ENCODE measurements at regions not wholly inside any gene's neighbourhood (a gene's known extent, or its start where the extent isn't known, plus 50 kb on each side); places are given as distances from the start of the nearest gene placed in this dataset.

GRCh38 chr1:212495766-212496494 is 63.2 kb downstream of the NENF start:
- no peak overlapping the region for H3K27ac ChIP-seq (ENCODE audit: low read depth, low read length)
- peaks cover 10% of the 10 kb centered on the region; the same call in 1 of the 2 replicates for H3K27me3 ChIP-seq (ENCODE audit: insufficient read depth, low read length)
- H3K4me1 ChIP-seq (ENCODE audit: control insufficient read depth, insufficient read depth, low read length, unreplicated experiment): peaks cover 5% of the 10 kb centered on the region

GRCh38 chr1:212496682-212497081 is 64.0 kb downstream of the NENF start:
- no peak overlapping the region for H2AFZ ChIP-seq (ENCODE audit: low read length, unreplicated experiment)
- peaks cover 5% of the 10 kb centered on the region for H3K4me1 ChIP-seq (ENCODE audit: control insufficient read depth, insufficient read depth, low read length, unreplicated experiment)
- H3K79me2 ChIP-seq (ENCODE audit: control insufficient read depth, insufficient read depth, low read length, unreplicated experiment): no peaks in the 10 kb centered on the region
- H3K4me3 ChIP-seq (ENCODE audit: low read depth, low read length): no peak overlapping the region
- H3K27ac ChIP-seq (ENCODE audit: low read depth, low read length): no peak overlapping the region
- peaks cover 10% of the 10 kb centered on the region; the same call in 1 of the 2 replicates for H3K27me3 ChIP-seq (ENCODE audit: insufficient read depth, low read length)
- H3K36me3 ChIP-seq (ENCODE audit: insufficient read depth, low read length): no peaks in the 10 kb centered on the region

More at GRCh38 chr1:212495766-212496494, 63.2 kb downstream of the NENF start:
- Histone ChIP-seq H3K79me2 (ENCODE audit: control insufficient read depth, insufficient read depth, low read length, unreplicated experiment) (no peaks in the 10 kb centered on the region), H2AFZ (ENCODE audit: low read length, unreplicated experiment) (no peak overlapping the region), H3K4me3 (ENCODE audit: low read depth, low read length) (no peak overlapping the region), H3K36me3 (ENCODE audit: insufficient read depth, low read length) (no peaks in the 10 kb centered on the region)

GRCh38 chr1:212497553-212497952 is 64.8 kb downstream of the NENF start:
- Histone ChIP-seq H2AFZ (ENCODE audit: low read length, unreplicated experiment) (no peak overlapping the region), H3K27me3 (ENCODE audit: insufficient read depth, low read length) (peaks cover 10% of the 10 kb centered on the region; the same call in 1 of the 2 replicates), H3K36me3 (ENCODE audit: insufficient read depth, low read length) (no peaks in the 10 kb centered on the region)

GRCh38 chr1:212498283-212499040 is 65.7 kb downstream of the NENF start:
- no peak overlapping the region; the same call in 1 of the 2 replicates for H3K27ac ChIP-seq (ENCODE audit: low read depth, low read length)
- no peaks in the 10 kb centered on the region for H3K36me3 ChIP-seq (ENCODE audit: insufficient read depth, low read length)
- H3K4me1 ChIP-seq (ENCODE audit: control insufficient read depth, insufficient read depth, low read length, unreplicated experiment): peaks cover 5% of the 10 kb centered on the region
- peaks cover 10% of the 10 kb centered on the region; the same call in 1 of the 2 replicates for H3K27me3 ChIP-seq (ENCODE audit: insufficient read depth, low read length)
- H3K4me3 ChIP-seq (ENCODE audit: low read depth, low read length): no peak overlapping the region
- H2AFZ ChIP-seq (ENCODE audit: low read length, unreplicated experiment): no peak overlapping the region
- no peaks in the 10 kb centered on the region for H3K79me2 ChIP-seq (ENCODE audit: control insufficient read depth, insufficient read depth, low read length, unreplicated experiment)

More at GRCh38 chr1:212497553-212497952, 64.8 kb downstream of the NENF start:
- H3K27ac ChIP-seq (ENCODE audit: low read depth, low read length): no peak overlapping the region
- no peaks in the 10 kb centered on the region for H3K79me2 ChIP-seq (ENCODE audit: control insufficient read depth, insufficient read depth, low read length, unreplicated experiment)
- H3K4me3 ChIP-seq (ENCODE audit: low read depth, low read length): no peak overlapping the region
- H3K4me1 ChIP-seq (ENCODE audit: control insufficient read depth, insufficient read depth, low read length, unreplicated experiment): peaks cover 5% of the 10 kb centered on the region

- Histone ChIP-seq H3K27me3 (ENCODE audit: insufficient read depth, low read length) (peaks cover 10% of the 10 kb centered on the region; the same call in 1 of the 2 replicates), H3K4me1 (ENCODE audit: control insufficient read depth, insufficient read depth, low read length, unreplicated experiment) (peaks cover 5% of the 10 kb centered on the region)
Observed at GRCh38 chr1:212500351-212500750, 67.6 kb downstream of the NENF start.

GRCh38 chr1:212500983-212501382 is 68.3 kb downstream of the NENF start:
- Histone ChIP-seq H3K79me2 (ENCODE audit: control insufficient read depth, insufficient read depth, low read length, unreplicated experiment) (no peaks in the 10 kb centered on the region), H3K36me3 (ENCODE audit: insufficient read depth, low read length) (no peaks in the 10 kb centered on the region), H3K27ac (ENCODE audit: low read depth, low read length) (no peak overlapping the region), H2AFZ (ENCODE audit: low read length, unreplicated experiment) (no peak overlapping the region), H3K27me3 (ENCODE audit: insufficient read depth, low read length) (peaks cover 10% of the 10 kb centered on the region; the same call in 1 of the 2 replicates), H3K4me3 (ENCODE audit: low read depth, low read length) (no peak overlapping the region), H3K4me1 (ENCODE audit: control insufficient read depth, insufficient read depth, low read length, unreplicated experiment) (peaks cover 5% of the 10 kb centered on the region)

More at GRCh38 chr1:212500351-212500750, 67.6 kb downstream of the NENF start:
- Histone ChIP-seq H3K4me3 (ENCODE audit: low read depth, low read length) (no peak overlapping the region), H3K79me2 (ENCODE audit: control insufficient read depth, insufficient read depth, low read length, unreplicated experiment) (no peaks in the 10 kb centered on the region), H3K36me3 (ENCODE audit: insufficient read depth, low read length) (no peaks in the 10 kb centered on the region), H3K27ac (ENCODE audit: low read depth, low read length) (no peak overlapping the region), H2AFZ (ENCODE audit: low read length, unreplicated experiment) (no peak overlapping the region)

- Histone ChIP-seq H3K79me2 (ENCODE audit: control insufficient read depth, insufficient read depth, low read length, unreplicated experiment) (no peaks in the 10 kb centered on the region), H3K27ac (ENCODE audit: low read depth, low read length) (no peak overlapping the region), H3K4me3 (ENCODE audit: low read depth, low read length) (no peak overlapping the region), H2AFZ (ENCODE audit: low read length, unreplicated experiment) (no peak overlapping the region), H3K36me3 (ENCODE audit: insufficient read depth, low read length) (no peaks in the 10 kb centered on the region), H3K27me3 (ENCODE audit: insufficient read depth, low read length) (no peaks in the 10 kb centered on the region), H3K4me1 (ENCODE audit: control insufficient read depth, insufficient read depth, low read length, unreplicated experiment) (peaks cover under 1% of the 10 kb centered on the region)
Observed at GRCh38 chr1:212503714-212504113, 71.0 kb downstream of the NENF start.

GRCh38 chr1:212504171-212504803 is 71.6 kb downstream of the NENF start:
- no peak overlapping the region for H3K4me3 ChIP-seq (ENCODE audit: low read depth, low read length)
- no peaks in the 10 kb centered on the region for H3K36me3 ChIP-seq (ENCODE audit: insufficient read depth, low read length)
- H3K27ac ChIP-seq (ENCODE audit: low read depth, low read length): no peak overlapping the region
- H3K4me1 ChIP-seq (ENCODE audit: control insufficient read depth, insufficient read depth, low read length, unreplicated experiment): no peaks in the 10 kb centered on the region
- H3K27me3 ChIP-seq (ENCODE audit: insufficient read depth, low read length): no peaks in the 10 kb centered on the region
- no peaks in the 10 kb centered on the region for H3K79me2 ChIP-seq (ENCODE audit: control insufficient read depth, insufficient read depth, low read length, unreplicated experiment)
- H2AFZ ChIP-seq (ENCODE audit: low read length, unreplicated experiment): no peak overlapping the region

- Histone ChIP-seq H3K79me2 (ENCODE audit: control insufficient read depth, insufficient read depth, low read length, unreplicated experiment) (no peaks in the 10 kb centered on the region), H3K4me1 (ENCODE audit: control insufficient read depth, insufficient read depth, low read length, unreplicated experiment) (no peaks in the 10 kb centered on the region), H3K4me3 (ENCODE audit: low read depth, low read length) (no peak overlapping the region), H3K36me3 (ENCODE audit: insufficient read depth, low read length) (no peaks in the 10 kb centered on the region), H3K27ac (ENCODE audit: low read depth, low read length) (no peak overlapping the region), H2AFZ (ENCODE audit: low read length, unreplicated experiment) (no peak overlapping the region), H3K27me3 (ENCODE audit: insufficient read depth, low read length) (peaks cover 8% of the 10 kb centered on the region)
Observed at GRCh38 chr1:212506666-212507065, 73.9 kb downstream of the NENF start.

- Histone ChIP-seq H3K4me1 (ENCODE audit: control insufficient read depth, insufficient read depth, low read length, unreplicated experiment) (no peaks in the 10 kb centered on the region), H3K79me2 (ENCODE audit: control insufficient read depth, insufficient read depth, low read length, unreplicated experiment) (no peaks in the 10 kb centered on the region), H3K4me3 (ENCODE audit: low read depth, low read length) (no peak overlapping the region), H2AFZ (ENCODE audit: low read length, unreplicated experiment) (no peak overlapping the region), H3K27ac (ENCODE audit: low read depth, low read length) (no peak overlapping the region), H3K36me3 (ENCODE audit: insufficient read depth, low read length) (no peaks in the 10 kb centered on the region), H3K27me3 (ENCODE audit: insufficient read depth, low read length) (peaks cover 15% of the 10 kb centered on the region)
Observed at GRCh38 chr1:212507369-212507768, 74.6 kb downstream of the NENF start.
